ENCODE measurements at regions not wholly inside any gene's neighbourhood (a gene's known extent, or its start where the extent isn't known, plus 50 kb on each side); places are given as distances from the start of the nearest gene placed in this dataset.

GRCh38 chr1:216952864-216953263, 229.6 kb upstream of the ESRRG start:
- H3K4me3 ChIP-seq (ENCODE audit: low read depth, low read length) = no peak overlapping the region
- no peak for DNase-seq (ENCODE audit: low read depth)

GRCh38 chr1:216945538-216946080, 222.4 kb upstream of the ESRRG start:
- DNase-seq (ENCODE audit: low read depth) = no peak
- no peak overlapping the region for H3K4me3 ChIP-seq (ENCODE audit: low read depth, low read length)

- no peak for DNase-seq (ENCODE audit: low read depth)
- no peak overlapping the region for H3K4me3 ChIP-seq (ENCODE audit: low read depth, low read length)
These were observed 221.8 kb upstream of the ESRRG start for GRCh38 chr1:216944864-216945510.

GRCh38 chr1:216937491-216937890, 214.3 kb upstream of the ESRRG start:
- H3K4me3 ChIP-seq (ENCODE audit: low read depth, low read length) = no peak overlapping the region

GRCh38 chr1:216936779-216937178, 213.6 kb upstream of the ESRRG start:
- H3K4me3 ChIP-seq (ENCODE audit: low read depth, low read length) = no peak overlapping the region
- DNase-seq (ENCODE audit: low read depth) = no peak

More at GRCh38 chr1:216937491-216937890, 214.3 kb upstream of the ESRRG start:
- no peak for DNase-seq (ENCODE audit: low read depth)

GRCh38 chr1:216935901-216936300, 212.7 kb upstream of the ESRRG start:
- H3K4me3 ChIP-seq (ENCODE audit: low read depth, low read length) = no peak overlapping the region
- no peak for DNase-seq (ENCODE audit: low read depth)

GRCh38 chr1:216932424-216932823, 209.2 kb upstream of the ESRRG start:
- DNase-seq (ENCODE audit: low read depth) = no peak
- H3K4me3 ChIP-seq (ENCODE audit: low read depth, low read length) = no peak overlapping the region

- no peak overlapping the region for H3K4me3 ChIP-seq (ENCODE audit: low read depth, low read length)
- DNase-seq (ENCODE audit: low read depth) = peak; percentile 28
These were observed 206.8 kb upstream of the ESRRG start for GRCh38 chr1:216929870-216930582.

- DNase-seq (ENCODE audit: low read depth) = no peak
- H3K4me3 ChIP-seq (ENCODE audit: low read depth, low read length) = no peak overlapping the region
These were observed 204.4 kb upstream of the ESRRG start for GRCh38 chr1:216927633-216928032.

GRCh38 chr1:216926720-216927510, 203.7 kb upstream of the ESRRG start:
- DNase-seq (ENCODE audit: low read depth) = no peak
- H3K4me3 ChIP-seq (ENCODE audit: low read depth, low read length) = no peak overlapping the region

GRCh38 chr1:216925962-216926625, 202.9 kb upstream of the ESRRG start:
- DNase-seq (ENCODE audit: low read depth) = no peak
- H3K4me3 ChIP-seq (ENCODE audit: low read depth, low read length) = no peak overlapping the region

GRCh38 chr1:216924732-216925131, 201.5 kb upstream of the ESRRG start:
- no peak for DNase-seq (ENCODE audit: low read depth)
- no peak overlapping the region for H3K4me3 ChIP-seq (ENCODE audit: low read depth, low read length)

GRCh38 chr1:216923601-216924000, 200.4 kb upstream of the ESRRG start:
- DNase-seq (ENCODE audit: low read depth) = no peak
- H3K4me3 ChIP-seq (ENCODE audit: low read depth, low read length) = no peak overlapping the region

- no peak for DNase-seq (ENCODE audit: low read depth)
These were observed 199.2 kb upstream of the ESRRG start for GRCh38 chr1:216922406-216922805.

GRCh38 chr1:216921866-216922265, 198.6 kb upstream of the ESRRG start:
- no peak for DNase-seq (ENCODE audit: low read depth)
- H3K4me3 ChIP-seq (ENCODE audit: low read depth, low read length) = no peak overlapping the region

More at GRCh38 chr1:216922406-216922805, 199.2 kb upstream of the ESRRG start:
- no peak overlapping the region for H3K4me3 ChIP-seq (ENCODE audit: low read depth, low read length)

GRCh38 chr1:216919060-216919970, 196.1 kb upstream of the ESRRG start:
- DNase-seq (ENCODE audit: low read depth) = no peak
- no peak overlapping the region for H3K4me3 ChIP-seq (ENCODE audit: low read depth, low read length)

- no peak overlapping the region for H3K4me3 ChIP-seq (ENCODE audit: low read depth, low read length)
- DNase-seq (ENCODE audit: low read depth) = no peak
These were observed 193.7 kb upstream of the ESRRG start for GRCh38 chr1:216916890-216917438.

- no peak overlapping the region for H3K4me3 ChIP-seq (ENCODE audit: low read depth, low read length)
- no peak for DNase-seq (ENCODE audit: low read depth)
These were observed 191.7 kb upstream of the ESRRG start for GRCh38 chr1:216914974-216915373.
